ENCODE measurements at regions not wholly inside any gene's neighbourhood (a gene's known extent, or its start where the extent isn't known, plus 50 kb on each side); places are given as distances from the start of the nearest gene placed in this dataset.

GRCh38 chr13:44024167-44024845, 144.6 kb downstream of the LACC1 start:
- no peaks in the 10 kb centered on the region for H3K27me3 ChIP-seq
- intact Hi-C loops (cut with DNase I; ENCODE audit: low total_unique reads) = no loop called here
- no peak for TF ChIP-seq CTCF (IDR thresholded peaks at IDR 0.05)
- no peak for DNase-seq
- no peaks in the 10 kb centered on the region for H3K9me3 ChIP-seq
- H3K36me3 ChIP-seq = no peaks in the 10 kb centered on the region
- H3K4me1 ChIP-seq = peaks cover 0 to 21% (median 17%) of the 10 kb centered on the region in 4 donors
- no peak overlapping the region for H3K4me3 ChIP-seq
- no peak overlapping the region for H3K27ac ChIP-seq

DNA sequence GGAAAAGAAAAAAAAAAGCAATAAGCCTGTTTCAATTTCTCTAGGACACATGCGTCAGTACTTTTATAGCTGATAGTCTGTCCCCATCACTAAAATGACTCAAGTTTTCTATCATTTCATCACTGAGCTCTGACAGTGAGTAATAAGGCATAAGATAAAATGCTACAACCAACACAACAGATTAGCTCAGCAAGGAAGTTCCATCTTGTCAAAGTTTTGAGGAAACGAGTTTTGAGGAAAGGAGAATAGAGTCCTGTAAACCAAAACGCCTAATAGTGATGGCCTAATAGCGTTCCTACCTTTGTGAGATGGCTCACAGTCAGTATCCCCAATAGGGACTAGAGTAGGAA, 145.1 kb downstream of the LACC1 start:
- no peaks in the 10 kb centered on the region for H3K27me3 ChIP-seq
- intact Hi-C loops (cut with DNase I; ENCODE audit: low total_unique reads) = no loop called here
- no peaks in the 10 kb centered on the region for H3K9me3 ChIP-seq
- no peak overlapping the region for H3K4me3 ChIP-seq
- TF ChIP-seq CTCF (IDR thresholded peaks at IDR 0.05) = no peak
- no peak for DNase-seq
- H3K36me3 ChIP-seq = no peaks in the 10 kb centered on the region
- peaks cover 0 to 24% (median 17%) of the 10 kb centered on the region in 4 donors for H3K4me1 ChIP-seq
- H3K27ac ChIP-seq = no peak overlapping the region

- no peak overlapping the region for H3K4me3 ChIP-seq
- H3K36me3 ChIP-seq = no peaks in the 10 kb centered on the region
- no peak overlapping the region for H3K27ac ChIP-seq
- no peak for TF ChIP-seq CTCF (IDR thresholded peaks at IDR 0.05)
- no peaks in the 10 kb centered on the region for H3K27me3 ChIP-seq
- DNase-seq = no peak
- peaks cover 0 to 35% (median 22%) of the 10 kb centered on the region in 4 donors for H3K4me1 ChIP-seq
- H3K9me3 ChIP-seq = no peaks in the 10 kb centered on the region
- intact Hi-C loops (cut with DNase I; ENCODE audit: low total_unique reads) = no loop called here
These were observed 146.5 kb downstream of the LACC1 start for GRCh38 chr13:44026194-44026593.

DNA sequence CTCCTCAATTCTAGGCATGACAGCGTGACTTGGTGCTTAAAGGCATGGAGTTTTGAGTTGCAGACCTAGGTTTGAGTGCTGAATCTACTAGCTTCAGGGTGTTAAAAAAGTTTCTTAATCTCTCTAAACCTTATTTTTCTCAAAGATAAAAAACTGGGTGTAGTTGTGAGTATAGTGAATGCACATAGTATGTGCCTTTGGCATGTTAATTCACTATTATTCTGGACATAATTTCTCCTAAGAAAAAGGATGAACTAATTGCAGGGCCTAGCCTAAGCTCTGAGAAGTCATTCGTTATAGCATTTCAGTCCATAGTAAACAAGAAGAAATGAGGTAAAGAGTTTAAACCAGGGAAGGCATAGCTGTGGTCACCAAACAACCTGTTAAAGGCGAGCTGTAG, 149.0 kb downstream of the LACC1 start:
- H3K9me3 ChIP-seq = no peaks in the 10 kb centered on the region
- DNase-seq = no peak
- no peaks in the 10 kb centered on the region for H3K27me3 ChIP-seq
- H3K36me3 ChIP-seq = no peaks in the 10 kb centered on the region
- TF ChIP-seq CTCF (IDR thresholded peaks at IDR 0.05) = no peak
- H3K27ac ChIP-seq = no peak overlapping the region
- no peak overlapping the region for H3K4me3 ChIP-seq
- intact Hi-C loops (cut with DNase I; ENCODE audit: low total_unique reads) = no loop called here
- H3K4me1 ChIP-seq = peaks cover 0 to 17% (median 6%) of the 10 kb centered on the region in 4 donors

GRCh38 chr13:44030615-44031014, 150.9 kb downstream of the LACC1 start:
- no peak for DNase-seq

More at GRCh38 chr13:44030615-44031014, 150.9 kb downstream of the LACC1 start:
- H3K36me3 ChIP-seq = no peaks in the 10 kb centered on the region
- H3K27me3 ChIP-seq = no peaks in the 10 kb centered on the region
- intact Hi-C loops (cut with DNase I; ENCODE audit: low total_unique reads) = no loop called here
- no peak overlapping the region for H3K4me3 ChIP-seq
- no peak for TF ChIP-seq CTCF (IDR thresholded peaks at IDR 0.05)
- no peaks in the 10 kb centered on the region for H3K9me3 ChIP-seq
- H3K4me1 ChIP-seq = peaks cover 0 to 17% (median 6%) of the 10 kb centered on the region in 4 donors
- peak overlapping the region; percentile 54 to 59 for H3K27ac ChIP-seq

Data from tibial artery (tissue), 4 donors.